HG03045 (cell line): ENCODE measurements at regions not wholly inside any gene's neighbourhood (a gene's known extent, or its start where the extent isn't known, plus 50 kb on each side); places are given as distances from the start of the nearest gene placed in this dataset.
A peak's percentile ranks its signal among the peaks of the same experiment; 100 is the strongest.
"Not testable (repeated sequence)": the region's sequence is repeated elsewhere in the genome, so short reads cannot be mapped to it uniquely, and the experiment has no call there.

Experiments
- ATAC-seq: cut with Tn5 transposase; IDR thresholded peaks from one replicate; pipeline ENCODE4 v1.9.1; 2021; ENCODE audit warnings: mild to moderate bottlenecking, moderate library complexity; ENCODE audit not compliant: unreplicated experiment

GRCh38 chr12:46499901-46500300 is 127.3 kb upstream of the SLC38A2 start:
- peak; percentile 97 for ATAC-seq

DNA sequence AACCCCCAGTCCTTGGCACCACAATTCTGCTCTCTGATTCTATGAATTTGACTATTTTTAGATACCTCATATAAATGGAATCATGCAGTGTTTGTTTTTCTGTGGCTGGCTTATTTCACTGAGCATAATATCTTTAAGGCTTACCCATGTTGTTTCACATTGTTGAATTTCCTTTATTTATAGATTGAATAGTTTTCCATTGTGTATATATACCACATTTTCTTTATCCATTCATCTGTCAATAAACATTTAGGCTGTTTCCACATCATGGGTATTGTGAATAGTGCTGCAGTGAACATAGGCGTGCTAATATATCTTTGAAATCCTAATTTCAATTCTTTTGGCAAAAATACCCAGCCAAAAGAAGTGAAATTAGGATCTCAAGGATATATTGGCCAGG is 126.7 kb upstream of the SLC38A2 start:
- ATAC-seq: no peak

- no peak for ATAC-seq
Measured at GRCh38 chr12:46497739-46498138, 125.2 kb upstream of the SLC38A2 start.

GRCh38 chr12:46494424-46494823 is 121.9 kb upstream of the SLC38A2 start:
- no peak for ATAC-seq

DNA sequence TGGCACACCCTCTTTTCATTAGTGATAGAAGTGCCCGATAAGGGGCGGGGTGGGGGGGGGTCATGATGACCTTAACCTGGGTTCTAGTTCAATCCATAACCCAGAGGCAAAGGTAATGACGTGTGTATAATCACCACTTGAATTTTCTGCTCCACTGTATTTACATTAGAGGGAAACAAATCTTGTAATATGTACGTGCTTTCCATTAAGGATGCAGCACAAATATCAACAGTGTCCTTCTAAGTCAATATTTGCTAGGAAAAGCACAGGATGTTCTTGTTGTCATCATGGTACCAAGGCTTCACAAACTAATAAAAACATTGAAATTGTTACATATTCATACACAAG is 121.2 kb upstream of the SLC38A2 start:
- no peak for ATAC-seq

- no peak for ATAC-seq
Measured at GRCh38 chr12:46493150-46493833, 120.7 kb upstream of the SLC38A2 start.

DNA sequence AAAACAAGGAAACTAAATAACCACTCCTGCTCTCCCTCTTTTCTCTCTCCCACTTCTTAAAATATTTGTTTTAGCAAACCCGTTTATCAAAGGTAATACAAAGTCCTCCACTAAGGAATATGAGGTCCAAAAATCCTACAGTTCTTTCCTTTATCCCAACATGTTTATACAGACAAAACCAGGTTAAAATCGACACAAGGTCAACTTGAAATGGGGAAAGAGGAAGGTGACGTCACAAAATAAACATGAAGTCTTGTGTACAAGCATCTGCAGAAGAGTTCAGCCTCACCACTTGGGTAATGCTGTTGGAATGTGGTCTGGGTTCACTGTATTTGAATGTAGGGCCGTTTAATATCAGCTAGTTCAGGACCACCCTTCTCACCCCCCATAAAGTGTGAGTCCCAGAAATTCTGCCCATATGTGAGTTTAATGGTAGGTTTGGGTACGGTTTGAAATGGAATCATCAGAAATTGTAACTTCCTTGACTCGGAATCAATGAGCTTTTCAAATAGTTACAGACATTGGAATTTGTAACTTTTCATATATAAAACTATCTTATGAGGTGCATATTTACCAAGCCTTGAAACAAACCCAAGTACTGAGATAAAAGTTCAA is 120.0 kb upstream of the SLC38A2 start:
- no peak for ATAC-seq

GRCh38 chr12:46491548-46491947 is 119.0 kb upstream of the SLC38A2 start:
- ATAC-seq: no peak

- no peak for ATAC-seq
Measured at GRCh38 chr12:46490635-46491034, 118.1 kb upstream of the SLC38A2 start.

GRCh38 chr12:46489951-46490388 is 117.4 kb upstream of the SLC38A2 start:
- ATAC-seq: no peak

GRCh38 chr12:46487567-46488131 is 115.1 kb upstream of the SLC38A2 start:
- ATAC-seq: no peak

GRCh38 chr12:46486588-46486987 is 114.0 kb upstream of the SLC38A2 start:
- no peak for ATAC-seq

DNA sequence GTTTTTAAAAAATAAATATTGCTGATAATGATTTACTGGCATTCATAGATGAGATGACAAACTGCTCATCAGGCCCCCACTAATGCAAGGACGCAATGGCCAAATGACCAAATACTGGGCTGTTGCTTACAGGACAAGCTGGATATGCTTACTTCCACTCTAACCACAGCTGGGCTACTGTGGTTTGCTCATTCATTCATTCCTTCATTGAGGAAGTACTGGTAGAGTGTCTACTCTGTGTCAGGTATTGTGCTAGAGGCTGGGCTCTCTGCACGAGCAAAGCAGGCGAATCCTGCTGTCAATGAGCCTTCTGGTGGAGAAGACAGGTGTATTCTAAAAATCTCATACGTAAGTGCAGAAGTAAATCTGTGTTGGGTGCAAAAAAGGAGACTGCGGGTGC is 113.3 kb upstream of the SLC38A2 start:
- ATAC-seq: no peak

DNA sequence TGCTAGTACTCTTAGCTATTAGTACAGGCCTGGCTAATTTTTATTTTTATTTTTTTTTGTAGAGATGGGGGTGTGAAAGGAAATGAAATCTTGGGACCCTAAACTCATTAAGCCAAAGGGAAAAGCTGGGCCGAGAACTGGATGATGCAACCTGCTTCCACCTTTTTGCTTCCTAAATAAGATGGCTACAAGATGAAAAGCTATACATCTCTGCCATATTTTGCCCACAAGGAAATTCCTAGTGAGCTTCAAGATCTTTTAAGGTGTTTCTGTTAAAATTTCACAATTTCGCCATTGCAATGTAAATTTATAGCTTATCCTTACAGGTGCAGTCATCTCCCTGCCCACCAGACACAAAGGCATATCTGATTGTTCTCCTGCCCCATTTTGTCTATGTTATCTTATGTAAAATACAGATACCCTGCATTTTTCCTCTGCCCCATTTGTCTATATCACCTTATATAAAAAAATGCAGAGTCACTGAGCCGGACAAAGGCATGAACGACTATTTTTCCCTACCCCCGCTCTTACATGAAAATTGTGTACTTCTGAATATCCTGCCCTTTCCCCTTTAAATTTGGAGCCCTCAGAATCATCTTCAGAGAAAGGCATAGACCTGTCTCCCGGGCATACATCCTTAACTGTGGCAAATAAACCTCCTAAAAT is 112.0 kb upstream of the SLC38A2 start:
- no peak for ATAC-seq

DNA sequence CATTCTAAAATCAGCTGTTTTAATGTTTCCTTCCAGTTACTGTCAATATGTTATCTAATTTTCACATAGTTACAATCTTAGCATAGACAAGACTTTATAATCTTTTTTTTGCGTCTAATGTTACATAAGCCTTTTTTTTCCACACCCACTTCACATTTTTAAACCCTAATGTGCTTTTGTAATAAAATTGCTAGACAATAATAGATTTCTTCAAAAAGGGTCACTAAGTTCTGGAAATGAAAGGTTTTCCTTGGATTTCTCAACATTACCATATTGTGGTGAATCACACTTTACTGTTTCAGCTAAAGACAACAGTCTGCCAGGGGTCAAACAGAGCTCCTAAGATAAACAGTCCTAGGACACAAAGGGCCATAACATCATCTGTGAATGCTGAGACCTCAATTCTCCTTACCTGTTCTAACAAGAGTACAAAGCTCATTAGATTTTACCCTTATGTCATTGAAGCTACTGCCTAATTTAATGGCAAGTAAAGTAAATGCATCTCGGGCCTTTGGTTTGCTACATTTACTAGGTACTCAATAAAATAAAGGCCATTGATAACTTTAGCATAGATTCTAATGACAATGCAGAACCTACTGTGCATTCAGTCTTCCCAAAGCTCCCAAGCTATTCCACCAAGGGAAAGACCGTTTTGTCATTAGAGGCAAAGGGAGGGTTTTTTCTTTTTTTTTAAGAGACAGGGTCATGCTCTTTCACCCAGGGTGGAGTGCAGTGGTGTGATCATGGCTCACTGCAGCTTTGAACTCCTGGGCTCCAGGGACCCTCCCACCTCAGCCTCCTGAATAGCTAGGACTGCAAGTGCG is 111.2 kb upstream of the SLC38A2 start:
- ATAC-seq: no peak

DNA sequence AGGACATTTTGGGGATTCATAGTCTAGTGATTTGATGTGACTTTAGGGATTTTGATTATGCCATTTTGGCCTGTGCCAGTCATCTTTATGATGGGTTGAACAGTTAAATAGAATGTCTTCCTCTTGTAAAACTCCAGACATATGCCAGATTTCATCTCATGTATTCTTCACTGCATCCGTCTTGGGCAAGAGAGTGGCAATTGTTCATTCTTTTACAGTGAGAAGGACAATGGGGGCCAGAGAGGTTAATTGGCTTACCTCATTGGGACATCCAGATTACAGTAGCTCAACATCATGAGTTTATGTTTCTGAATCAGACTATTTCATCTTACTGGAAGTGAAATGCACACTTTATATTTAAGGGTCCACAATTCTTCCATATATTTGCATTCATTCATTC is 108.2 kb upstream of the SLC38A2 start:
- ATAC-seq: no peak

- ATAC-seq: no peak
Measured at GRCh38 chr12:46480316-46480715, 107.7 kb upstream of the SLC38A2 start.

DNA sequence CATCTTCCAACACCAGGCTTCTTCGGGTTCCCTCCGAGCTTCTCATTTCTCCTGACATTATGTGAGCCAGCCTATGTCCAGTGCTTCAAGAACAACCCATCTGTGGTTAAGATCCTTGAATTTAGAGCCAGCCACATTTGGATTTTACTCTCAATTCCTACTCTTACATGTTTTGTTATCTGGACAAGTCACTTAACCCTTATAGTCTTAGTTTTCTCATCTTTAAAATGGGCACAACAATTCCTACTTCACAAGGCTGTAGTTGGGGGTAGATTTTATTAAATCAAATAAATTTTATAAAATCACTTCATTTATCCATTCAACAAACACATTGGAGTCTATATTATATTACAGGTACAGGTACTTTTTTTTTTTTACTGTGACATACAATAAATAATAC is 105.5 kb upstream of the SLC38A2 start:
- no peak for ATAC-seq

- no peak for ATAC-seq
Measured at GRCh38 chr12:46477541-46477940, 105.0 kb upstream of the SLC38A2 start.

DNA sequence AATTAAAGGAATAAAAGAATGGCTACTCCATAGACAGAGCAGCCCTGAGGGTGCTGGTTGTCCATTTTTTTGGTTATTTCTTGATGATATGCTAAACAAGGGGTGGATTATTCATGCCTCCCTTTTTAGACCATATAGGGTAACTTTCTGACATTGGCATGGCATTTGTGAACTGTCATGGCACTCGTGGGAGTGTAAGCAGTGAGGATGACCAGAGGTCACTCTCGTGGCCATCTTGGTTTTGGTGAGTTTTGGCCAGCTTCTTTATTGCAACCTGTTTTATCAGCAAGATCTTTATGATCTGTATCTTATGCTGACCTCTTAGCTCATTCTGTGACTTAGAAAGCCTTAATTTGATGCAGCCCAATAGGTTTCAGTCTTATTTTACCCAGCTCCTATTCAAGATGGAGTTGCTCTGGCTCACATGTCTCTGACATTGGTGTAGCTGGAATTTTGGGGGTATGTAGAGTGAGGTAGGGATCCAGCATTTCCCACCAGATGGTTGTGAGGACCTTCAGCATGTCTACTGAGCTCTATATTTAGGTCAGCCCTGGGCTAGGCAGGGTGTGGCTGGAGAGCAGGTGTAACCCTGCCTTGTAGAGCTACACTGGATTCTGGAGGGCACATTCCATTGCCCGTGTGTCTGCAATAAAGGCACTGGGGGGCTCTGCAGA is 103.5 kb upstream of the SLC38A2 start:
- ATAC-seq: no peak

GRCh38 chr12:46474385-46474784 is 101.8 kb upstream of the SLC38A2 start:
- ATAC-seq: not testable (repeated sequence)
